B cell (primary cell): ENCODE measurements at regions not wholly inside any gene's neighbourhood (a gene's known extent, or its start where the extent isn't known, plus 50 kb on each side); places are given as distances from the start of the nearest gene placed in this dataset.

ENCODE experiments used
- ATAC-seq: fragments of 200-7000 bp; cut with Tn5 transposase; one replicate; pipeline ENCODE4 v1.10.0; 2021; ENCODE audit warnings: low read depth, mild to moderate bottlenecking, moderate number of reproducible peaks, moderate library complexity
- CTCF ChIA-PET: fragments of 350-600 bp; sonication (Branson Sonifier 250); formaldehyde crosslinking; loops from one replicate; lab custom pipeline; 2021; ENCODE audit warnings: antibody characterized with exemption, inconsistent platforms; lab: Charles Lee
- POLR2A ChIA-PET: fragments of 350-600 bp; sonication (Branson Sonifier 250); formaldehyde crosslinking; loops from one replicate; lab custom pipeline; 2021; ENCODE audit warnings: antibody characterized with exemption; lab: Charles Lee
- DNase-seq: peaks from one replicate; pipeline ENCODE4 v3.0.0; 2013
- H2AFZ ChIP-seq: 2 replicates; pipeline ENCODE4 v1.6.1; 2012; ENCODE audit warnings: mild to moderate bottlenecking, low read depth, low read length; ENCODE audit not compliant: insufficient read depth, poor library complexity, severe bottlenecking
- H3K27ac ChIP-seq, 2 donors: 1 replicate in 1 of 2; 2 replicates in 1 of 2; pipeline ENCODE4 v1.5.1; 2012 to 2013; ENCODE audit warnings: low read length in 2 of 2, mild to moderate bottlenecking in 2 of 2, moderate library complexity in 1 of 2
- H3K27me3 ChIP-seq, 4 experiments: fragments of 200-600 bp in 1 of 4; sonication (generic) in 1 of 4; replicated peaks in 1 of 4; 1 replicate in 2 of 4; 2 replicates in 2 of 4; pipeline versions ENCODE4 v1.6.1 to v1.7.0; 2013 to 2016; ENCODE audit warnings: low read length in 3 of 4, mild to moderate bottlenecking in 2 of 4, mixed read lengths in 1 of 4, moderate library complexity in 1 of 4; ENCODE audit not compliant: insufficient read depth in 4 of 4, control insufficient read depth in 3 of 4; ENCODE audit errors: control extremely low read depth in 1 of 4
- H3K36me3 ChIP-seq, 2 experiments: replicated peaks in 1 of 2; 1 replicate in 1 of 2; 2 replicates in 1 of 2; pipeline versions ENCODE4 v1.6.1 to v1.7.1; 2013; ENCODE audit warnings: low read length in 1 of 2; ENCODE audit not compliant: insufficient read depth in 2 of 2, control insufficient read depth in 1 of 2; ENCODE audit errors: control extremely low read depth in 1 of 2, extremely low read depth in 1 of 2
- H3K4me1 ChIP-seq, 2 donors: fragments of 200-600 bp in 1 of 2; sonication (generic) in 1 of 2; 1 replicate in 1 of 2; 2 replicates in 1 of 2; pipeline versions ENCODE4 v1.5.1 to v1.6.1; 2013 to 2017; ENCODE audit warnings: low read length in 2 of 2; ENCODE audit not compliant: control insufficient read depth in 2 of 2, insufficient read depth in 2 of 2
- H3K4me2 ChIP-seq: replicated peaks from 2 replicates; pipeline ENCODE3; 2012; ENCODE audit warnings: mild to moderate bottlenecking, low read depth, low read length; ENCODE audit not compliant: poor library complexity, severe bottlenecking
- H3K4me3 ChIP-seq, 5 experiments: fragments of 200-600 bp in 1 of 5; sonication (generic) in 1 of 5; 1 replicate in 3 of 5; 2 replicates in 2 of 5; pipeline versions ENCODE4 v1.5.1 to v1.7.0; 2011 to 2016; ENCODE audit warnings: low read length in 4 of 5, mild to moderate bottlenecking in 4 of 5, low read depth in 2 of 5, control low read depth in 1 of 5, moderate library complexity in 1 of 5; ENCODE audit not compliant: insufficient read depth in 1 of 5; ENCODE audit errors: control extremely low read depth in 1 of 5, extremely low read depth in 1 of 5
- H3K79me2 ChIP-seq: fragments of 200-600 bp; sonication (generic); one replicate; pipeline ENCODE4 v1.6.0; 2016; ENCODE audit warnings: low read length; ENCODE audit not compliant: control insufficient read depth, insufficient read depth
- H3K9ac ChIP-seq: fragments of 200-600 bp; sonication (generic); 2 replicates; pipeline ENCODE4 v1.6.1; 2017; ENCODE audit warnings: mild to moderate bottlenecking, low read length, moderate library complexity
- H3K9me3 ChIP-seq, 3 donors: one replicate each; pipeline versions ENCODE4 v1.6.1 to v1.7.1; 2013; ENCODE audit warnings: low read length in 2 of 3; ENCODE audit not compliant: control insufficient read depth in 2 of 3, insufficient read depth in 1 of 3; ENCODE audit errors: control extremely low read depth in 1 of 3
- H4K20me1 ChIP-seq: 2 replicates; pipeline ENCODE4 v1.6.0; 2012; ENCODE audit warnings: mild to moderate bottlenecking, low read length; ENCODE audit not compliant: insufficient read depth, control insufficient read depth, poor library complexity, severe bottlenecking
- H3K27ac Mint-ChIP-seq: one replicate; pipeline ENCODE4 v1.8.0; 2021; ENCODE audit warnings: mixed read lengths
- H3K27me3 Mint-ChIP-seq: one replicate; pipeline ENCODE4 v1.8.0; 2021; ENCODE audit warnings: mixed read lengths
- H3K4me1 Mint-ChIP-seq: one replicate; pipeline ENCODE4 v1.8.0; 2021; ENCODE audit warnings: mixed read lengths
- H3K4me3 Mint-ChIP-seq: one replicate; pipeline ENCODE4 v1.8.0; 2021; ENCODE audit warnings: mixed read lengths
- H3K9me3 Mint-ChIP-seq: one replicate; pipeline ENCODE4 v1.8.0; 2022; ENCODE audit warnings: mixed read lengths; ENCODE audit not compliant: insufficient read depth
- EZH2 ChIP-seq: IDR thresholded peaks from 2 replicates; pipeline ENCODE4 v1.6.1; 2012; ENCODE audit warnings: borderline replicate concordance, low read depth, mild to moderate bottlenecking, moderate library complexity, low read length; ENCODE audit not compliant: insufficient read depth, poor library complexity, severe bottlenecking
- WGBS: methylation state at CpG from one replicate; pipeline ENCODE4 v1.1.5; 2013; ENCODE audit warnings: missing lambda C conversion rate; ENCODE audit not compliant: insufficient coverage; 5-methylcytosine and 5-hydroxymethylcytosine counted together
- intact Hi-C: fragments of 100-400 bp; cut with micrococcal nuclease; formaldehyde crosslinking; loops from one replicate; pipeline ENCODE4 v1.10.0; 2022
- TF ChIP-seq, protein P1 (sequence below): fragments of 200-600 bp; IDR thresholded peaks from one replicate; pipeline ENCODE4 v1.8.0; 2022; ENCODE audit warnings: antibody characterized with exemption, mild to moderate bottlenecking

DNA sequence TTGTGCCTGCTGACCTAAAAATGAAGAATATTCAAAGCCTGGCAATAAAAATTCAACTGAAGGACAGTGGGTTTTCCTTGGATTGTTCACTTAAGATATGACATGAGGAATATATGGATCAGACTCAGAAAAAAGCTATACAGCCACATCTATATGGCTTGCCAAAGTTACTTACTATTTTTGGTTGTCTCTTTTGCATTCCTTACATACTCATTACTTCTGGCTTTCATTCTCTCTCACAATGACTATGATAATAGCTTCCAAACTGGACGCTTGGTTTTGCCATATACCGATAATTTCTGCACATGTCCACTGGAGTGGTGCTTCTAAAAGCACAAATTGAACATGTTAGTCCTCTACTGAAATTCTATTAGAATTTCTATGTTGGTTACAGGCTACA is 664.9 kb downstream of the CDH8 start:
- CTCF ChIA-PET = no interaction called here

DNA sequence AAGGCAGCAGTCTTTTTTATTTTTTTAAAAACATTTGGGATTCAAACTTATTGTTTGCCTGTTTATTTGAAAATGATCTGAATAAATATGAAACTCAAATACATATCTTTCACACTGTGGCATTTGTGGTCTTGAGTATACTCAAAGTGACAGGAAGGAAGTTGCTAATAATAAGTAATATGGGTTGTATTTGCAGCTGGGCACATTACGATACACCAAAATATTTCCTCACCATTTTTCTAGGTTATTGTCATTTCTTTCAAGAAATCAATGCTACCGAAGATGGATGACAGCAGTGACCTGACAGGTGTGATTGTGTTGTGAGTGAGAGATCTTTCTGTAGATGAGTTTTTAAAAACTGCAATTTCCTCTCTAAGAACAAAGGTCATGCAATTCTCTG is 665.7 kb downstream of the CDH8 start:
- Histone ChIP-seq H3K9me3 (peaks cover 0 to 6% (median 0%) of the 10 kb centered on the region in 3 donors), H3K36me3 (no peaks in the 10 kb centered on the region), H3K4me2 (no peak overlapping the region), H3K4me3 (no peak overlapping the region), H3K79me2 (no peaks in the 10 kb centered on the region), H3K27me3 (no peaks in the 10 kb centered on the region), H3K9ac (no peak overlapping the region), H3K4me1 (no peaks in the 10 kb centered on the region), H4K20me1 (no peaks in the 10 kb centered on the region), H3K27ac (no peak overlapping the region), H2AFZ (no peak overlapping the region)
- intact Hi-C loops = no loop called here
- Mint-ChIP-seq H3K9me3 (peaks cover 7% of the 10 kb centered on the region), H3K4me1 (no peaks in the 10 kb centered on the region), H3K4me3 (no peak overlapping the region), H3K27ac (no peak overlapping the region), H3K27me3 (no peaks in the 10 kb centered on the region)
- POLR2A ChIA-PET = no interaction called here
- CTCF ChIA-PET = no interaction called here
- TF ChIP-seq, protein P1, sequence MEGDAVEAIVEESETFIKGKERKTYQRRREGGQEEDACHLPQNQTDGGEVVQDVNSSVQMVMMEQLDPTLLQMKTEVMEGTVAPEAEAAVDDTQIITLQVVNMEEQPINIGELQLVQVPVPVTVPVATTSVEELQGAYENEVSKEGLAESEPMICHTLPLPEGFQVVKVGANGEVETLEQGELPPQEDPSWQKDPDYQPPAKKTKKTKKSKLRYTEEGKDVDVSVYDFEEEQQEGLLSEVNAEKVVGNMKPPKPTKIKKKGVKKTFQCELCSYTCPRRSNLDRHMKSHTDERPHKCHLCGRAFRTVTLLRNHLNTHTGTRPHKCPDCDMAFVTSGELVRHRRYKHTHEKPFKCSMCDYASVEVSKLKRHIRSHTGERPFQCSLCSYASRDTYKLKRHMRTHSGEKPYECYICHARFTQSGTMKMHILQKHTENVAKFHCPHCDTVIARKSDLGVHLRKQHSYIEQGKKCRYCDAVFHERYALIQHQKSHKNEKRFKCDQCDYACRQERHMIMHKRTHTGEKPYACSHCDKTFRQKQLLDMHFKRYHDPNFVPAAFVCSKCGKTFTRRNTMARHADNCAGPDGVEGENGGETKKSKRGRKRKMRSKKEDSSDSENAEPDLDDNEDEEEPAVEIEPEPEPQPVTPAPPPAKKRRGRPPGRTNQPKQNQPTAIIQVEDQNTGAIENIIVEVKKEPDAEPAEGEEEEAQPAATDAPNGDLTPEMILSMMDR = no peak
- no peak for TF ChIP-seq EZH2
- ATAC-seq (no peak), DNase-seq (no peak)
- no CpG with 5 or more reads among the region's 2 CpGs for whole genome bisulfite sequencing

More for the DNA sequence above, 664.9 kb downstream of the CDH8 start:
- Mint-ChIP-seq H3K27me3 (no peaks in the 10 kb centered on the region), H3K4me3 (no peak overlapping the region), H3K9me3 (peaks cover 6% of the 10 kb centered on the region), H3K4me1 (no peaks in the 10 kb centered on the region), H3K27ac (no peak overlapping the region)
- no peak overlapping the region for H3K4me2 ChIP-seq
- POLR2A ChIA-PET = interaction anchor here (0.6 kb wide), 1 partner anchor 1437 kb away, joined by 4 read pairs; no protein-coding TSS in a partner anchor
- H3K79me2 ChIP-seq = no peaks in the 10 kb centered on the region
- no peak overlapping the region for H3K27ac ChIP-seq
- H4K20me1 ChIP-seq = no peaks in the 10 kb centered on the region
- no peak overlapping the region for H2AFZ ChIP-seq
- H3K9ac ChIP-seq = no peak overlapping the region
- H3K9me3 ChIP-seq = peaks cover 0 to 6% (median 0%) of the 10 kb centered on the region in 3 donors
- no peak for ATAC-seq
- DNase-seq = no peak
- no peaks in the 10 kb centered on the region for H3K36me3 ChIP-seq
- intact Hi-C loops = no loop called here
- TF ChIP-seq, protein P1 = no peak
- TF ChIP-seq EZH2 = no peak
- WGBS = no CpG with 5 or more reads among the region's 2 CpGs
- no peaks in the 10 kb centered on the region for H3K4me1 ChIP-seq
- no peak overlapping the region for H3K4me3 ChIP-seq
- no peaks in the 10 kb centered on the region for H3K27me3 ChIP-seq
